Suprapubic skin (tissue), 3 donors: ENCODE measurements at regions not wholly inside any gene's neighbourhood (a gene's known extent, or its start where the extent isn't known, plus 50 kb on each side); places are given as distances from the start of the nearest gene placed in this dataset.

ENCODE experiments used
- POLR2A ChIP-seq, 2 donors: fragments of 450-650 bp; IDR thresholded peaks; one replicate each; pipeline ENCODE4 v1.6.1; 2017; ENCODE audit warnings: antibody characterized with exemption in 2 of 2, mild to moderate bottlenecking in 2 of 2, moderate library complexity in 2 of 2
- TF ChIP-seq, protein P1 (sequence below), 2 donors: fragments of 200-600 bp in 1 of 2; fragments of 450-650 bp in 1 of 2; sonication (generic) in 1 of 2; IDR thresholded peaks; one replicate each; pipeline ENCODE4 v1.5.1; 2016 to 2019; ENCODE audit warnings: antibody characterized with exemption in 2 of 2, mild to moderate bottlenecking in 1 of 2, moderate library complexity in 1 of 2

DNA sequence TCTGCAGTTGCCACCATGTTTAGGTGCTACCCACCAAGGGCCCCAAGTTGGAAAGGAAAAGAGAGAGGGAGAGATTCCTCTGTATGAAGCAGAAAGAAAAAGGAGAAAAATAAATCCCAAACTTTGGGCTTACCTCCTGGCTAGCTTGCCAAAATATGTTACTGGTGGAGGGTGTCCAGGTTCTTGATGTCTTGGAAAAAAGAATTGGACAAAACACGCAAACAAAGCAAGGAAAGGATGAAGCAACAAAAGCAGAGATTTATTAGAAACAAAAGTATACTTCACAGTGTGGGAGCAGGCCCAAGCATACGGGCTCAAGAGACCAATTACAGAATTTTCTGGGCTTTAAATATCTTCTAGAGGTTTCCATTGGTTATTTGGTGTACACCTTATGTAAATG lies 204.5 kb upstream of the LRRC7 start:
- TF ChIP-seq, protein P1, sequence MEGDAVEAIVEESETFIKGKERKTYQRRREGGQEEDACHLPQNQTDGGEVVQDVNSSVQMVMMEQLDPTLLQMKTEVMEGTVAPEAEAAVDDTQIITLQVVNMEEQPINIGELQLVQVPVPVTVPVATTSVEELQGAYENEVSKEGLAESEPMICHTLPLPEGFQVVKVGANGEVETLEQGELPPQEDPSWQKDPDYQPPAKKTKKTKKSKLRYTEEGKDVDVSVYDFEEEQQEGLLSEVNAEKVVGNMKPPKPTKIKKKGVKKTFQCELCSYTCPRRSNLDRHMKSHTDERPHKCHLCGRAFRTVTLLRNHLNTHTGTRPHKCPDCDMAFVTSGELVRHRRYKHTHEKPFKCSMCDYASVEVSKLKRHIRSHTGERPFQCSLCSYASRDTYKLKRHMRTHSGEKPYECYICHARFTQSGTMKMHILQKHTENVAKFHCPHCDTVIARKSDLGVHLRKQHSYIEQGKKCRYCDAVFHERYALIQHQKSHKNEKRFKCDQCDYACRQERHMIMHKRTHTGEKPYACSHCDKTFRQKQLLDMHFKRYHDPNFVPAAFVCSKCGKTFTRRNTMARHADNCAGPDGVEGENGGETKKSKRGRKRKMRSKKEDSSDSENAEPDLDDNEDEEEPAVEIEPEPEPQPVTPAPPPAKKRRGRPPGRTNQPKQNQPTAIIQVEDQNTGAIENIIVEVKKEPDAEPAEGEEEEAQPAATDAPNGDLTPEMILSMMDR (IDR thresholded peaks at IDR 0.05): no peak
- no peak for TF ChIP-seq POLR2A (IDR thresholded peaks at IDR 0.05)
